DOHH2 (cell line): ENCODE measurements at regions not wholly inside any gene's neighbourhood (a gene's known extent, or its start where the extent isn't known, plus 50 kb on each side); places are given as distances from the start of the nearest gene placed in this dataset.

Experiments
- CTCF ChIP-seq: fragments of 200-600 bp; sonication (generic); IDR thresholded peaks from one replicate; pipeline ENCODE4 v1.5.1; 2014; ENCODE audit warnings: antibody characterized with exemption, mild to moderate bottlenecking, low read depth, low read length; ENCODE audit not compliant: poor library complexity, severe bottlenecking
- EZH2phosphoT487 ChIP-seq: fragments of 200-600 bp; sonication (generic); IDR thresholded peaks from 2 replicates; pipeline ENCODE4 v1.6.1; 2017; ENCODE audit warnings: borderline replicate concordance, mild to moderate bottlenecking, antibody characterized with exemption, low read length, moderate library complexity, mixed read lengths

DNA sequence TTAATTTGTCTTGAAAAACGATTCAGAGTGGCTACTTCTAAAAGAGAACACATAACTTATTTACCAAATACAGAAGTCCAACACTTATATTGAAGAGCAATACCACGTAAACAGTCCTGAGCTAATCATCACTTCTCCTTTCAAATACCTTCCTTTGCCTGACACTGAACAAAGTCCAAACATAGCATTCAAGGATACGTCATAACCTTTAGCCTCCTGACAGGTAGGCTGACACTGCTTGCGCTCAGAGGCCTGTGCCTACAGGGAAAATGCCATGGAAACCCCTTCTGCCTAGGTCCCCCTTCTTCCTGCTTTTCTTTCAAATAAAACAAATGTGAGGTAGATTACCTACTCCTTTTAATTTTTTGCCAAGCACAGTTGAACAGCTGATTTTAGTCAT lies 510.0 kb downstream of the INSC start:
- TF ChIP-seq EZH2phosphoT487 (no peak), CTCF (no peak)
